Left ventricle myocardium superior (tissue), 1 donor: ENCODE measurements at regions not wholly inside any gene's neighbourhood (a gene's known extent, or its start where the extent isn't known, plus 50 kb on each side); places are given as distances from the start of the nearest gene placed in this dataset.
A peak's percentile ranks its signal among the peaks of the same experiment; 100 is the strongest.

Experiments
- ATAC-seq: fragments of 200-7000 bp; cut with Tn5 transposase; one replicate; pipeline ENCODE4 v1.9.1; 2020; ENCODE audit warnings: mild to moderate bottlenecking, moderate library complexity
- DNase-seq: peaks from one replicate; pipeline ENCODE4 v3.0.0-alpha.2; 2020
- intact Hi-C: fragments of 100-400 bp; cut with micrococcal nuclease; formaldehyde crosslinking; loops from one replicate; pipeline ENCODE4 v1.11.0; 2022
- donor health status: DM: no; HTN: yes; CAD: no; lungs with severe emphysema.

GRCh38 chr21:27246741-27247140, 279.9 kb upstream of the ADAMTS5 start:
- no peak for ATAC-seq
- intact Hi-C loops: no loop called here

GRCh38 chr21:27244776-27245175, 277.9 kb upstream of the ADAMTS5 start:
- no peak for DNase-seq
- peak; percentile 79 for ATAC-seq
- intact Hi-C loops: no loop called here

More at GRCh38 chr21:27246741-27247140, 279.9 kb upstream of the ADAMTS5 start:
- DNase-seq: no peak

- intact Hi-C loops: no loop called here
Measured at GRCh38 chr21:27244352-27244751, 277.5 kb upstream of the ADAMTS5 start.

GRCh38 chr21:27240839-27241238, 274.0 kb upstream of the ADAMTS5 start:
- DNase-seq (no peak), ATAC-seq (no peak)
- intact Hi-C loops: no loop called here

More at GRCh38 chr21:27244352-27244751, 277.5 kb upstream of the ADAMTS5 start:
- ATAC-seq (peak; percentile 89), DNase-seq (no peak)

GRCh38 chr21:27233514-27234115, 266.7 kb upstream of the ADAMTS5 start:
- DNase-seq (no peak), ATAC-seq (no peak)
- intact Hi-C loops: no loop called here

- DNase-seq (no peak), ATAC-seq (no peak)
- intact Hi-C loops: no loop called here
Measured at GRCh38 chr21:27225940-27226339, 259.1 kb upstream of the ADAMTS5 start.

GRCh38 chr21:27225151-27225550, 258.3 kb upstream of the ADAMTS5 start:
- no peak for DNase-seq
- intact Hi-C loops: no loop called here
- no peak for ATAC-seq

GRCh38 chr21:27224169-27224568, 257.3 kb upstream of the ADAMTS5 start:
- DNase-seq (no peak), ATAC-seq (no peak)
- intact Hi-C loops: no loop called here

- intact Hi-C loops: no loop called here
- DNase-seq (no peak), ATAC-seq (no peak)
Measured at GRCh38 chr21:27221077-27221476, 254.2 kb upstream of the ADAMTS5 start.

- no peak for DNase-seq
- intact Hi-C loops: no loop called here
- no peak for ATAC-seq
Measured at GRCh38 chr21:27220416-27220815, 253.5 kb upstream of the ADAMTS5 start.

- intact Hi-C loops: no loop called here
- DNase-seq (no peak), ATAC-seq (no peak)
Measured at GRCh38 chr21:27219068-27219467, 252.2 kb upstream of the ADAMTS5 start.

GRCh38 chr21:27213303-27213702, 246.4 kb upstream of the ADAMTS5 start:
- intact Hi-C loops: no loop called here
- ATAC-seq: no peak
- DNase-seq: no peak

GRCh38 chr21:27212441-27212840, 245.6 kb upstream of the ADAMTS5 start:
- intact Hi-C loops: no loop called here
- DNase-seq: no peak
- ATAC-seq: peak; percentile 75

- ATAC-seq: no peak
- DNase-seq: no peak
- intact Hi-C loops: no loop called here
Measured at GRCh38 chr21:27209546-27209945, 242.7 kb upstream of the ADAMTS5 start.

GRCh38 chr21:27206368-27206982, 239.6 kb upstream of the ADAMTS5 start:
- ATAC-seq (no peak), DNase-seq (no peak)
- intact Hi-C loops: no loop called here

GRCh38 chr21:27202301-27202700, 235.4 kb upstream of the ADAMTS5 start:
- ATAC-seq (no peak), DNase-seq (no peak)
- intact Hi-C loops: no loop called here

- ATAC-seq (no peak), DNase-seq (no peak)
- intact Hi-C loops: no loop called here
Measured at GRCh38 chr21:27201197-27201596, 234.3 kb upstream of the ADAMTS5 start.

GRCh38 chr21:27196651-27197050, 229.8 kb upstream of the ADAMTS5 start:
- intact Hi-C loops: no loop called here
- ATAC-seq (no peak), DNase-seq (no peak)

GRCh38 chr21:27192281-27192949, 225.5 kb upstream of the ADAMTS5 start:
- ATAC-seq: no peak
- intact Hi-C loops: no loop called here
- DNase-seq: no peak

- intact Hi-C loops: no loop called here
- ATAC-seq (no peak), DNase-seq (no peak)
Measured at GRCh38 chr21:27190601-27191000, 223.7 kb upstream of the ADAMTS5 start.

- intact Hi-C loops: no loop called here
- no peak for ATAC-seq
- DNase-seq: no peak
Measured at GRCh38 chr21:27189870-27190269, 223.0 kb upstream of the ADAMTS5 start.
